A673 (cell line): ENCODE measurements at regions not wholly inside any gene's neighbourhood (a gene's known extent, or its start where the extent isn't known, plus 50 kb on each side); places are given as distances from the start of the nearest gene placed in this dataset.

Source experiments
- BruUV-seq: library from RNA; stranded (reverse); fragments of 400-500 nt; replicated peaks from 2 replicates; lab custom pipeline; 2021; lab: Mats Ljungman, UMichigan
- CTCF ChIA-PET: fragments of 300-600 bp; sonication (Branson Sonifier 250); formaldehyde crosslinking; loops from one replicate; lab custom pipeline; 2022; ENCODE audit warnings: antibody characterized with exemption; lab: Charles Lee
- POLR2A ChIA-PET: fragments of 300-600 bp; sonication (Branson Sonifier 250); formaldehyde crosslinking; loops from one replicate; lab custom pipeline; 2022; ENCODE audit warnings: antibody characterized with exemption; ENCODE audit not compliant: low non-redundant PET; lab: Charles Lee
- DNase-seq: peaks from one replicate; pipeline ENCODE4 v3.0.0-alpha.2; 2015; ENCODE audit warnings: low spot score
- H3K27ac ChIP-seq: fragments of 200-600 bp; sonication (generic); 2 replicates; pipeline ENCODE4 v1.5.1; 2016; ENCODE audit warnings: mixed run types, low read depth, mild to moderate bottlenecking, mixed read lengths, antibody characterized with exemption, low read length; ENCODE audit not compliant: poor library complexity, severe bottlenecking
- H3K27me3 ChIP-seq: fragments of 200-600 bp; sonication (generic); replicated peaks from 2 replicates; pipeline ENCODE4 v1.6.1; 2017; ENCODE audit warnings: mixed run types, low read depth, mild to moderate bottlenecking, mixed read lengths, antibody characterized with exemption, low read length; ENCODE audit not compliant: insufficient read depth, poor library complexity
- H3K36me3 ChIP-seq: fragments of 200-600 bp; sonication (generic); 2 replicates; pipeline ENCODE4 v1.6.1; 2016; ENCODE audit warnings: mixed run types, mild to moderate bottlenecking, mixed read lengths, antibody characterized with exemption, low read length; ENCODE audit not compliant: insufficient read depth, poor library complexity, severe bottlenecking
- H3K4me1 ChIP-seq: fragments of 200-600 bp; sonication (generic); 2 replicates; pipeline ENCODE4 v1.6.1; 2017; ENCODE audit warnings: mixed run types, mild to moderate bottlenecking, mixed read lengths, antibody characterized with exemption, low read length; ENCODE audit not compliant: insufficient read depth, poor library complexity, severe bottlenecking
- H3K4me3 ChIP-seq: fragments of 200-600 bp; sonication (generic); 2 replicates; pipeline ENCODE4 v1.5.1; 2016; ENCODE audit warnings: low read depth, mixed run types, mild to moderate bottlenecking, mixed read lengths, low read length; ENCODE audit not compliant: poor library complexity, severe bottlenecking
- H3K9me3 ChIP-seq: fragments of 200-600 bp; sonication (generic); 2 replicates; pipeline ENCODE4 v1.6.1; 2016; ENCODE audit warnings: mixed run types, low read depth, mild to moderate bottlenecking, mixed read lengths, antibody characterized with exemption, low read length; ENCODE audit not compliant: poor library complexity, severe bottlenecking
- EZH2 ChIP-seq: fragments of 200-600 bp; sonication (generic); IDR thresholded peaks from 2 replicates; pipeline ENCODE4 v1.6.1; 2017; ENCODE audit warnings: borderline replicate concordance, low read depth, mild to moderate bottlenecking, mixed read lengths, antibody characterized with exemption, low read length; ENCODE audit not compliant: poor library complexity, severe bottlenecking
- intact Hi-C: fragments of 100-400 bp; cut with micrococcal nuclease; formaldehyde crosslinking; loops from one replicate; pipeline ENCODE4 v1.10.0; 2022; ENCODE audit not compliant: unreplicated experiment
- TF ChIP-seq, protein P1 (sequence below): fragments of 300-800, 200-600 bp; sonication (generic); conservative IDR thresholded peaks from 2 replicates; pipeline ENCODE4 v1.5.1; 2017; ENCODE audit warnings: low read depth, mild to moderate bottlenecking, antibody characterized with exemption, low read length, moderate library complexity, mixed read lengths

DNA sequence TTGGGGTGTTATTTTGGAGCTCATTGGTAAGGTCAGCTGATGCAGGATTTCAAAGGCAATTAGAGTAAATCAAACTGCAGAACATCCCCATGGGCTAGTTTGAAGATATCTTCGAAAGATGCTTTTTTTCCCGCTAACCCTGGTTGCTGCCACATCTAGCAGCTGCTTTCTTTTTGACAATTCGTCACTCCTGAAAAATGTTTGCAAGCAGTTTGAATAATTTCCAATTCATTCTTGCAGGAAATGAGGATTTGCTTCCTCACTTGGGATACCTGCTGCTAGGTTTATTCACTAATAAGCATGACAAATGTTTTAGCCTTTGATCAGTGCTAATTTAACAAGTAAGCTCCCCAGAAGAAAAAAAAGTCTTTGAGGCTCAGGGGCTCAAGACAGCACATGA lies 649.6 kb upstream of the RORB start:
- TF ChIP-seq, protein P1, sequence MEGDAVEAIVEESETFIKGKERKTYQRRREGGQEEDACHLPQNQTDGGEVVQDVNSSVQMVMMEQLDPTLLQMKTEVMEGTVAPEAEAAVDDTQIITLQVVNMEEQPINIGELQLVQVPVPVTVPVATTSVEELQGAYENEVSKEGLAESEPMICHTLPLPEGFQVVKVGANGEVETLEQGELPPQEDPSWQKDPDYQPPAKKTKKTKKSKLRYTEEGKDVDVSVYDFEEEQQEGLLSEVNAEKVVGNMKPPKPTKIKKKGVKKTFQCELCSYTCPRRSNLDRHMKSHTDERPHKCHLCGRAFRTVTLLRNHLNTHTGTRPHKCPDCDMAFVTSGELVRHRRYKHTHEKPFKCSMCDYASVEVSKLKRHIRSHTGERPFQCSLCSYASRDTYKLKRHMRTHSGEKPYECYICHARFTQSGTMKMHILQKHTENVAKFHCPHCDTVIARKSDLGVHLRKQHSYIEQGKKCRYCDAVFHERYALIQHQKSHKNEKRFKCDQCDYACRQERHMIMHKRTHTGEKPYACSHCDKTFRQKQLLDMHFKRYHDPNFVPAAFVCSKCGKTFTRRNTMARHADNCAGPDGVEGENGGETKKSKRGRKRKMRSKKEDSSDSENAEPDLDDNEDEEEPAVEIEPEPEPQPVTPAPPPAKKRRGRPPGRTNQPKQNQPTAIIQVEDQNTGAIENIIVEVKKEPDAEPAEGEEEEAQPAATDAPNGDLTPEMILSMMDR: no peak
- no peak for TF ChIP-seq EZH2
- peak; percentile 4 for DNase-seq
- ChIA-PET CTCF (no interaction called here), POLR2A (no interaction called here)
- no peak overlapping the region for H3K4me3 ChIP-seq
- H3K27me3 ChIP-seq: peaks cover 8% of the 10 kb centered on the region
- H3K36me3 ChIP-seq: no peaks in the 10 kb centered on the region
- no TSS peak for BruUV-seq
- no peaks in the 10 kb centered on the region for H3K9me3 ChIP-seq
- intact Hi-C loops: no loop called here
- no peak overlapping the region for H3K27ac ChIP-seq
- no peaks in the 10 kb centered on the region for H3K4me1 ChIP-seq

DNA sequence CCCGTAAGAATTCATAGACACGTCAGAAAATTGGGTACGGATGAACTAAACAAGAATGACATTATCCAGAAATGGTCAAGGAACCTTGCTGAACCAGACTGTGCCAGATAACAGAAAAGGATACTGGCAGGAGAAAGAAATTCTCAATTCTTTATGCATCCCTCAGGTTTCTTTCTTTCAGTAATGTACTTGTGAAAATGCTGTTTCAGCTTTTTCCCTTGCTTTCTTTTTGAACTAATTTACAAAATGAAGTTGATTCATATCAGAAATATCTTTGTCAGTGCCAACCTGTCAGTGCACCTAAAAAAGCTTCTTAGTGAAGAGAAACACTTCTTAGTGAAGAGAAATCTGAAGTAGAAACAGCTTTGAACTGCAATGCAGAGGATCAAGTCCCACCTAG lies 643.6 kb upstream of the RORB start:
- no peaks in the 10 kb centered on the region for H3K4me1 ChIP-seq
- ChIA-PET CTCF (no interaction called here), POLR2A (no interaction called here)
- no TSS peak for BruUV-seq
- no peaks in the 10 kb centered on the region for H3K27me3 ChIP-seq
- H3K4me3 ChIP-seq: no peak overlapping the region
- H3K36me3 ChIP-seq: no peaks in the 10 kb centered on the region
- H3K27ac ChIP-seq: no peak overlapping the region
- intact Hi-C loops: no loop called here
- no peak for DNase-seq
- TF ChIP-seq, protein P1: no peak
- no peak for TF ChIP-seq EZH2
- H3K9me3 ChIP-seq: no peaks in the 10 kb centered on the region

DNA sequence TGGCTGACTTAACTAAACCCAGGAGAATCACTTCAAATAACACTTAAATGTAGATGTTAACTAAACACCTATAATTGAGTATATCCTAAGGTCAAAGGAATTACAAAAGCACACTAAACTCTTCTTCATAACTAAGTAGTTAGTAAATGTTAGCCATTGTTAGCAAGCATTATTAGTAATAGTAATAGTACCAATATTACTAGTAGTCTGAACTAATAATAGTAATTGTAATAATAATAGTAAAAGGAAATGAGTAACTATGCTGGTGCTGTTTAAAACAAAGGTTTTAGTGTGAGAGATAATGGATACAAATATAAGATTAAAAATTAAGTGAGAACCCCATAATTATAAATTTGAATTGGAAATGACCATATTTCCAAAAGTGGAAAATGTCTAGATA lies 641.9 kb upstream of the RORB start:
- no peak for TF ChIP-seq EZH2
- TF ChIP-seq, protein P1: no peak
- Histone ChIP-seq H3K4me3 (no peak overlapping the region), H3K4me1 (no peaks in the 10 kb centered on the region), H3K9me3 (no peaks in the 10 kb centered on the region), H3K27me3 (no peaks in the 10 kb centered on the region), H3K27ac (no peak overlapping the region), H3K36me3 (no peaks in the 10 kb centered on the region)
- intact Hi-C loops: no loop called here
- no TSS peak for BruUV-seq
- CTCF ChIA-PET: no interaction called here
- POLR2A ChIA-PET: no interaction called here
- DNase-seq: no peak
